Osteoblast (primary cell): ENCODE measurements at regions not wholly inside any gene's neighbourhood (a gene's known extent, or its start where the extent isn't known, plus 50 kb on each side); places are given as distances from the start of the nearest gene placed in this dataset.

Experiments
- DNase-seq: peaks from one replicate; pipeline ENCODE4 v3.0.0; 2011; ENCODE audit warnings: low spot score, mixed read lengths; ENCODE audit not compliant: insufficient read length; ENCODE audit errors: missing footprints
- H2AFZ ChIP-seq: 2 replicates; pipeline ENCODE4 v1.6.0; 2011; ENCODE audit warnings: mild to moderate bottlenecking, low read length
- H3K27ac ChIP-seq: 2 replicates; pipeline ENCODE4 v1.5.1; 2011; ENCODE audit warnings: mild to moderate bottlenecking, low read depth, low read length, moderate library complexity
- H3K27me3 ChIP-seq: 2 replicates; pipeline ENCODE4 v1.6.0; 2012; ENCODE audit warnings: mild to moderate bottlenecking, control low read depth, inconsistent platforms, low read length, moderate library complexity; ENCODE audit not compliant: insufficient read depth
- H3K36me3 ChIP-seq: 2 replicates; pipeline ENCODE4 v1.5.1; 2011; ENCODE audit warnings: mild to moderate bottlenecking, low read length, control low read depth, moderate library complexity; ENCODE audit not compliant: insufficient read depth
- H3K4me1 ChIP-seq: 2 replicates; pipeline ENCODE4 v1.5.1; 2011; ENCODE audit warnings: mild to moderate bottlenecking, low read length, control low read depth, moderate library complexity; ENCODE audit not compliant: insufficient read depth
- H3K4me2 ChIP-seq: 2 replicates; pipeline ENCODE4 v1.6.0; 2011; ENCODE audit warnings: mild to moderate bottlenecking, low read length; ENCODE audit not compliant: insufficient read depth
- H3K4me3 ChIP-seq: fragments of 200-600 bp; sonication (generic); 3 replicates; pipeline ENCODE4 v1.5.1; 2012; ENCODE audit warnings: mild to moderate bottlenecking, low read length, inconsistent platforms; ENCODE audit not compliant: insufficient read depth
- H3K79me2 ChIP-seq: 2 replicates; pipeline ENCODE4 v1.6.0; 2012; ENCODE audit warnings: mild to moderate bottlenecking, low read length, control low read depth, inconsistent platforms; ENCODE audit not compliant: insufficient read depth
- H3K9me3 ChIP-seq: 2 replicates; pipeline ENCODE4 v1.5.1; 2011; ENCODE audit warnings: low read depth, low read length, control low read depth
- H4K20me1 ChIP-seq: 2 replicates; pipeline ENCODE4 v1.6.0; 2012; ENCODE audit warnings: mild to moderate bottlenecking, low read length, control low read depth; ENCODE audit not compliant: insufficient read depth
- TF ChIP-seq, protein P1 (sequence below): IDR thresholded peaks from 2 replicates; pipeline ENCODE4 v1.5.1; 2011; ENCODE audit warnings: mild to moderate bottlenecking, low read depth, low read length, moderate library complexity; ENCODE audit errors: extremely low read depth

DNA sequence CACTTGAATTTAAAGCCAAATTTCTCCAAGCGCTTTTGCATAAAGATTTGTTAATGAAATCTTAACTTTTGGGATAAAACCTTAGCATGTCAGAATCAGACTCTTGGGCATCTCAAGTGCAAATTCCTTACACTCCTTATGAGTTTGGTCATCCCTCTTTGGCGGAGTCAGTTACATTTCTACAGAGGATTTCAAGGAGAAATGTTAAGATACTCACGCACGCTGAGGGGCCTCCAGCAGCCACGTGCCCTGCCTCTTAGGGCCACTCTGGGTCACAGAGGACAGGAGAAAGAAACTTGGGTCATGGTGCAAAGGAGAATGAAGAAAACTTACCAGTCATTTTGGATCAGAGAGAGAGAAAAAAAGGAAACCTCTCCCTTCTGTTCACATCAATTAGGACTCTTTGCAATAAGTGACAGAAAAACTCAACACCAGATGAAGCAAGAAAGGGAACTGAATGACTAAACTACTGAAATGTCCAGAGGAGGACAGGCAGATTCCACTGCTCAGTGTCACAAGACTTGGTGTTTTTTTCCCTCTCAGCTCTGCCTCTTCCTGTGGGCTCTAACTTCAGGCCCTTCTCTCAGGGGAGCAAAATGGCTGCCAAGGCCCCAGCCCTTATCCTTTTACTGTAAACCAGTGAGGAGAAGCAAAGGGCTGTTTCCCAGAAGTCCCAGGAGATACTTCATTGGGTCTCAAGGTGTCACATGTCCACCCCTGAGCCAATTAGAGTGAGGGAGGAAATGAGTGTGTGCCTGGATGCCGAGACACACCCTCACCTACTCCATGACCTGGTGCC lies 63.3 kb upstream of the NFIL3 start:
- Histone ChIP-seq H2AFZ (peak overlapping the region; percentile 45), H3K4me3 (no peak overlapping the region)
- DNase-seq, result peak; percentile 83

GRCh38 chr9:91485006-91485405 lies 61.4 kb upstream of the NFIL3 start:
- Histone ChIP-seq H3K4me2 (no peak overlapping the region), H3K36me3 (no peaks in the 10 kb centered on the region), H3K27ac (peak overlapping the region; percentile 99), H3K4me3 (no peak overlapping the region), H2AFZ (no peak overlapping the region), H3K79me2 (no peaks in the 10 kb centered on the region), H3K9me3 (no peaks in the 10 kb centered on the region), H3K4me1 (peaks cover 59% of the 10 kb centered on the region), H3K27me3 (no peaks in the 10 kb centered on the region), H4K20me1 (no peaks in the 10 kb centered on the region)
- TF ChIP-seq, protein P1, sequence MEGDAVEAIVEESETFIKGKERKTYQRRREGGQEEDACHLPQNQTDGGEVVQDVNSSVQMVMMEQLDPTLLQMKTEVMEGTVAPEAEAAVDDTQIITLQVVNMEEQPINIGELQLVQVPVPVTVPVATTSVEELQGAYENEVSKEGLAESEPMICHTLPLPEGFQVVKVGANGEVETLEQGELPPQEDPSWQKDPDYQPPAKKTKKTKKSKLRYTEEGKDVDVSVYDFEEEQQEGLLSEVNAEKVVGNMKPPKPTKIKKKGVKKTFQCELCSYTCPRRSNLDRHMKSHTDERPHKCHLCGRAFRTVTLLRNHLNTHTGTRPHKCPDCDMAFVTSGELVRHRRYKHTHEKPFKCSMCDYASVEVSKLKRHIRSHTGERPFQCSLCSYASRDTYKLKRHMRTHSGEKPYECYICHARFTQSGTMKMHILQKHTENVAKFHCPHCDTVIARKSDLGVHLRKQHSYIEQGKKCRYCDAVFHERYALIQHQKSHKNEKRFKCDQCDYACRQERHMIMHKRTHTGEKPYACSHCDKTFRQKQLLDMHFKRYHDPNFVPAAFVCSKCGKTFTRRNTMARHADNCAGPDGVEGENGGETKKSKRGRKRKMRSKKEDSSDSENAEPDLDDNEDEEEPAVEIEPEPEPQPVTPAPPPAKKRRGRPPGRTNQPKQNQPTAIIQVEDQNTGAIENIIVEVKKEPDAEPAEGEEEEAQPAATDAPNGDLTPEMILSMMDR, result no peak
- peak; percentile 9 for DNase-seq

More for the DNA sequence above, 63.3 kb upstream of the NFIL3 start:
- Histone ChIP-seq H3K4me1 (peaks cover 61% of the 10 kb centered on the region), H3K36me3 (no peaks in the 10 kb centered on the region), H3K79me2 (no peaks in the 10 kb centered on the region), H3K4me2 (peak overlapping the region; percentile 54), H3K27me3 (no peaks in the 10 kb centered on the region), H4K20me1 (no peaks in the 10 kb centered on the region), H3K27ac (peak overlapping the region; percentile 99), H3K9me3 (no peaks in the 10 kb centered on the region)
- TF ChIP-seq, protein P1, result no peak

DNA sequence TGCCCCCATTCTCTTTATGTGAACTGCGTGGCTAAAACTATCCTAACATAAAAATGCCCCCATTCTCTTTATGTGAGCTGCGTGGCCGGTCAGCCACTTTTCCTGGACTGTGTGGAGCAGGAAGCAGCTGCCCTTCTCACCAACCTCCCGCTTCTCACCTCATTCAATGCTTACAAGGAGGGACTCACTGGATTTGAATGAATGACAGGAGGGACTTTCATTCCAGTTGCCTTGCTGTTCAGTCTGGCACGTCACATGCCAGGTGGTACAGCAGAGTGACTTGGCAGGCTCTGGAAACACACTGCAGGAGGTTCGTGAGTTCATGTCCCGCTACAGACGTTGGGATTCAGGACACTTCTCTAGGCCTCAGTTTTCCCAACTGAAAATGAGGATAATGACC lies 60.2 kb upstream of the NFIL3 start:
- H3K4me2 ChIP-seq, result peak overlapping the region; percentile 61
- peak overlapping the region; percentile 2 for H2AFZ ChIP-seq
- H3K27ac ChIP-seq, result peak overlapping the region; percentile 99

GRCh38 chr9:91483189-91483691 lies 59.6 kb upstream of the NFIL3 start:
- H3K4me2 ChIP-seq, result peak overlapping the region; percentile 61
- TF ChIP-seq, protein P1, result no peak
- peak overlapping the region; percentile 49 for H3K4me3 ChIP-seq
- peak overlapping the region; percentile 74 for H2AFZ ChIP-seq
- no peaks in the 10 kb centered on the region for H3K36me3 ChIP-seq
- no peaks in the 10 kb centered on the region for H4K20me1 ChIP-seq
- H3K27me3 ChIP-seq, result no peaks in the 10 kb centered on the region
- H3K79me2 ChIP-seq, result no peaks in the 10 kb centered on the region
- peak; percentile 80 for DNase-seq
- H3K4me1 ChIP-seq, result peaks cover 42% of the 10 kb centered on the region
- H3K27ac ChIP-seq, result peak overlapping the region; percentile 99
- no peaks in the 10 kb centered on the region for H3K9me3 ChIP-seq

More for the DNA sequence above, 60.2 kb upstream of the NFIL3 start:
- TF ChIP-seq, protein P1, result no peak
- Histone ChIP-seq H3K9me3 (no peaks in the 10 kb centered on the region), H3K79me2 (no peaks in the 10 kb centered on the region), H3K27me3 (no peaks in the 10 kb centered on the region), H3K4me1 (peaks cover 48% of the 10 kb centered on the region), H4K20me1 (no peaks in the 10 kb centered on the region), H3K36me3 (no peaks in the 10 kb centered on the region), H3K4me3 (no peak overlapping the region)
- no peak for DNase-seq
